ENCODE measurements at regions not wholly inside any gene's neighbourhood (a gene's known extent, or its start where the extent isn't known, plus 50 kb on each side); places are given as distances from the start of the nearest gene placed in this dataset.

- TF ChIP-seq CTCF (IDR thresholded peaks at IDR 0.05) (no peak), EP300 (IDR thresholded peaks at IDR 0.05) (no peak), POLR2A (IDR thresholded peaks at IDR 0.05) (no peak)
These were observed 384.6 kb upstream of the KLF4 start for GRCh38 chr9:107874137-107874536.
